Right forelimb (tissue), 1 donor: ENCODE measurements at regions not wholly inside any gene's neighbourhood (a gene's known extent, or its start where the extent isn't known, plus 50 kb on each side); places are given as distances from the start of the nearest gene placed in this dataset.
"Not testable (repeated sequence)": the region's sequence is repeated elsewhere in the genome, so short reads cannot be mapped to it uniquely, and the experiment has no call there.

Source experiments
- DNase-seq: peaks from one replicate; pipeline ENCODE4 v3.0.0-alpha.2; 2018

- no peak for DNase-seq
These were observed 241.1 kb upstream of the USP9Y start for GRCh38 chrY:12459965-12460364.

- no peak for DNase-seq
These were observed 236.9 kb upstream of the USP9Y start for GRCh38 chrY:12464155-12464554.

- DNase-seq = no peak
These were observed 235.3 kb upstream of the USP9Y start for GRCh38 chrY:12465706-12466105.

- no peak for DNase-seq
These were observed 231.9 kb upstream of the USP9Y start for GRCh38 chrY:12469081-12469480.

- DNase-seq = no peak
These were observed 226.6 kb upstream of the USP9Y start for GRCh38 chrY:12474472-12474871.

- DNase-seq = no peak
These were observed 221.6 kb upstream of the USP9Y start for GRCh38 chrY:12479382-12479781.

GRCh38 chrY:12483394-12483793, 217.6 kb upstream of the USP9Y start:
- DNase-seq = no peak

- DNase-seq = no peak
These were observed 210.3 kb upstream of the USP9Y start for GRCh38 chrY:12490558-12491209.

- no peak for DNase-seq
These were observed 208.8 kb upstream of the USP9Y start for GRCh38 chrY:12492218-12492617.

GRCh38 chrY:12496007-12496406, 205.0 kb upstream of the USP9Y start:
- DNase-seq = no peak

- no peak for DNase-seq
These were observed 200.9 kb upstream of the USP9Y start for GRCh38 chrY:12500096-12500495.

- not testable (repeated sequence) for DNase-seq
These were observed 197.0 kb upstream of the USP9Y start for GRCh38 chrY:12504028-12504427.

- DNase-seq = no peak
These were observed 183.7 kb upstream of the USP9Y start for GRCh38 chrY:12517338-12517737.

GRCh38 chrY:12525206-12525605, 175.8 kb upstream of the USP9Y start:
- DNase-seq = no peak

- DNase-seq = peak; percentile 50
These were observed 174.5 kb upstream of the USP9Y start for GRCh38 chrY:12526362-12527063.

GRCh38 chrY:12537226-12537854, 163.7 kb upstream of the USP9Y start:
- no peak for DNase-seq

GRCh38 chrY:12546746-12547420, 154.1 kb upstream of the USP9Y start:
- DNase-seq = no peak

GRCh38 chrY:12552471-12553283, 148.4 kb upstream of the USP9Y start:
- no peak for DNase-seq

- DNase-seq = no peak
These were observed 147.1 kb upstream of the USP9Y start for GRCh38 chrY:12553909-12554308.

- no peak for DNase-seq
These were observed 146.0 kb upstream of the USP9Y start for GRCh38 chrY:12555005-12555404.

- no peak for DNase-seq
These were observed 142.0 kb upstream of the USP9Y start for GRCh38 chrY:12559007-12559406.

GRCh38 chrY:12576278-12576677, 124.8 kb upstream of the USP9Y start:
- DNase-seq = no peak
